NCI-H2227 (cell line): ENCODE measurements at regions not wholly inside any gene's neighbourhood (a gene's known extent, or its start where the extent isn't known, plus 50 kb on each side); places are given as distances from the start of the nearest gene placed in this dataset.

Experiments
- DNase-seq: peaks from one replicate; lab custom pipeline; 2025; ENCODE audit not compliant: unreplicated experiment; lab: John Stamatoyannopoulos, UW

GRCh38 chr17:12365805-12366204 lies 299.9 kb upstream of the MYOCD start:
- no peak for DNase-seq

DNA sequence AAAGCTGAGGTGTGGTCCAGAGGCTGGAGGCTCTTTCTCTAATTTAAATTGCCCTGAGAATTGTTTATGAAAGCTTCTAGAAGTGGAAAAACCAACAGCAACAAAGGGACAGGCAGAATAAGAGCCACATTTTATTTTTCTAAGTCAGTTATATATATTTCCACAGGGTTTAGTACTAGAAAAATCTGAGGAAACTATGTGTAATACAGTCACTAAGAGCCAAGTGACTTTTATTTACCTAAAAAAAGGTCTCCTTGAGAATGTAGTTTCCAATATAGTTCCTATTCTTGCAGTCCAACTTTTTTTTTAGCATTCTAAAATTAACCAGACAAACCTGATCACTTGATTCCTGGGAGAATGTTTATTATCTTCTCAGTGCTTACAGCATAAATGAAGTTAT lies 296.6 kb upstream of the MYOCD start:
- DNase-seq: no peak

- DNase-seq: no peak
Measured at GRCh38 chr17:12376276-12376675, 289.4 kb upstream of the MYOCD start.

GRCh38 chr17:12386225-12386624 lies 279.5 kb upstream of the MYOCD start:
- no peak for DNase-seq

- no peak for DNase-seq
Measured at GRCh38 chr17:12388226-12388625, 277.5 kb upstream of the MYOCD start.

GRCh38 chr17:12389421-12389820 lies 276.3 kb upstream of the MYOCD start:
- DNase-seq: no peak

DNA sequence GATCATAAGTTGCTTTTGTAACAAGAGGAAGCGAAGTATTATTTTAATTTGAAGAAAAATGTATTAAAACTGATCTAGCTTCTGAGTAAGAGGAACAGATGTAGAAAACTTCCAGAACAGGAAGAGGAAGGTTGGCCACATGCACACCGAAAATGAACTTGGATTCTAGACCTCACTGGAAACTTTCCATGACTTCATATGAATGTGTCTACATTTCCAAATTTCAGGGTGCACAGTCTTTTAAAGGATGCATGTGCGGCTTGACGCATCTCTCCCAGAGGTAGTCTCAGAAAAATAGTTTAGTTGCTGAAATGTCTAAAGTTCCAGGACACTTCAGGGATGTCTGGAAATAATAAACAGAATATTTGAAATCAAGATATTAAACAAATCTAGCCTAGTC lies 275.1 kb upstream of the MYOCD start:
- DNase-seq: no peak

- DNase-seq: no peak
Measured at GRCh38 chr17:12391468-12391867, 274.2 kb upstream of the MYOCD start.

DNA sequence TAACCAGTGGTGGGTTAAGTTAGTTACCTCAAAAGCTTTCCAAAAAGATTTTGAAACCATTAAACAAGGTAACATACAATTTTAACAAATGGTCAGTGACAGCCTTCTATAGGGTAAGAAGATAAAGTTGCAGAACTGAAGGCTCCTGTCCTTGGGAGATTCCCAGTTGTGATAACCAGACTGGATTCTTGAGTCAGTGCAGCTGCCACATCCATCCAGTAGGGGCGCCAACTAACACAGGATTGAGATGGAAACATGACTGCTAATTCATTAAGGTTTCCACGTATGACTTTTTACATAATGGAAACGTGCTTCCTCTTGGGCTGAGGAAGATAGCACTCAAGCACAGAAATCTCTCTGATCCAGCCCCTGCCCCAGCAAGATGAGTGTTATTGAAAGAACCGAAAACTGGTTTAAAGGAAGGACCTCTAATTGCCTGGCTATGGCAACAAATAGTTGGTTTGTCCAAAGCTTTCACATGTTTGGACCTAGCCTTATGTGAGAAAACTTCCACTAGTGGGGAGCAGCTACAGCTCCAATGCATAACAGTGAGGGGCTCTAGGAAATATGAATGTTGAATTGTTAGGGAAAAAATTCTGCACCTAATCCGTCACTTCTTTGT lies 269.8 kb upstream of the MYOCD start:
- no peak for DNase-seq

- DNase-seq: no peak
Measured at GRCh38 chr17:12398441-12399051, 267.1 kb upstream of the MYOCD start.

DNA sequence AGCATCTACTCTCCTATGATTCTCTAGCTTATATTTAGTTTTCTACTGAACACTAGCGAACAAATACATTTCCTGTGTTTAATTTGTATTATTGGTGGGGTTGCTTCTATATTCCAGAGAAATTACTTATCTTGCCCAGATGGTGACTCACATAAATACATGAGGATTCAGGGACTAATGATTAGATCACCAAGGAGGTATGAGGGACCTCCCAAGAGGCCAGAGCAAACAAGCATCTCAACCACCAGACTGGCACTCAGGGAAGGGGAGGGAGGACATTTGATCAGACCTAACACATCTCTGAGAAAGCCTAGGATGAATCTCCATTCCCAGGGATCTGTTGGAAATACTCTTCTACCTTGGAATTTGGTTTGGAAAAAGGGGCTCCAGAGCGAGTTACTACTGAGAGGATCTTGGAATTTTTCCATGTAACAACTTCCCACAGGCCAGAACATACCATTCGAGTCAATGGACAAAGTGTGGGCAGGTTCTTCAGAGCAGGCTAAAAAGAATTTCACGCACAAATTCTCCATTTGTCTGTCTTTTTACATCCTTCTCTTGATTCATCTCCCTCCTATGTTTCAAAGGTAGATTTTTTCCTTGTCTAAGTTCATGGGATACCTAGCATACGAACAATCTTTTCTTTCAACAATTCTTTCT lies 262.6 kb upstream of the MYOCD start:
- DNase-seq: no peak

DNA sequence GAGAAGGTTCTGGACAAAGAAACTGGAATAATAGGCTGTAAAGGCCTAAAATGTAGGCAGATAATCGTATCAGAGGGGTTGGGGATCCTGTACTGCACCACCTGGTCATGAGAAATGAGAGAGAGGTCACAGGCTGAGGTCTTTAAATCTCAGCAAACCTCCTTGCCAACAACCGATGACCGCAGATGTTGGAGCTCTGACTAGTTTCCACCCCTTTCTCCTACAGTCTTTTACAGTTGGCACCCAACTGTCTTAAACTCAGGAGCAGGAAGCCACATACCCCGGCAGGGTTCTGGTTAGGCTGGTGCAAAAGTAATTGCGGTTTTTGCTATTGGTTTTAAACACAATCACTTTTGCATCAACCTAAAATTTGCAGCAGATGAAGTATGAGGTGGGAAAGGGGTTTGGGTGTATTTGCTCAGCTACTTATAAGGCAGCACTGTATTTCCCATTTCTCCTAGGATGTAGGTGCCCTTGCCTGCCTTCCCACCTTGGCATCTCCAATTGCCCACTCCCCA lies 261.8 kb upstream of the MYOCD start:
- no peak for DNase-seq

DNA sequence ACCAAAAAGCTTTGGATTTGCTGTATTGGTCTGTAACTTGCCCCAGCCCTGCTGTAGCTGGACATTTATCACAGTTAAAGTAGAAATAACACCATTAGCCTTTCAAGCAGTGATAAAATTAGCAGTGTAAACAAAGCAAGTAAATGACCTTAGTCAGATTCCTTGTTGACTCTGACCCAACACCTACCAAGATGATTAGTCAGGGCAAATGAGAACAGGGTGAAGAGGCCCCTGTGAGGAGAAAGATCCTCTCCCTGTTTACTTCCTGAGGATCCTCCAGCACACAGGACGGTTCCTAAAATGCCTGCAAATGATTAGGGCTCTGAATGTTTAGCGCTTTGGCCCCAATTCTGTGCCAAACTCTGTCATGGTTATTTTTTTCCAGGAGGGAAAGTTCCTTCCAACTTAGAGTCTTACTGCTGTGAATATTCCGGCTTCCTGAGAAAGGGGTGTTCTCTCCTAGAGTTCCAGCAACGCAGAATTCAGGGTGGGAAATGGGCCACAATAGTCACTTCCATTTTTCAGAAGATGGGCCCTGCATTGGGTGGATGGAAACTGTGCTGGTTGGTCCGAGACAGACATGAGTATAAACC lies 259.0 kb upstream of the MYOCD start:
- no peak for DNase-seq

DNA sequence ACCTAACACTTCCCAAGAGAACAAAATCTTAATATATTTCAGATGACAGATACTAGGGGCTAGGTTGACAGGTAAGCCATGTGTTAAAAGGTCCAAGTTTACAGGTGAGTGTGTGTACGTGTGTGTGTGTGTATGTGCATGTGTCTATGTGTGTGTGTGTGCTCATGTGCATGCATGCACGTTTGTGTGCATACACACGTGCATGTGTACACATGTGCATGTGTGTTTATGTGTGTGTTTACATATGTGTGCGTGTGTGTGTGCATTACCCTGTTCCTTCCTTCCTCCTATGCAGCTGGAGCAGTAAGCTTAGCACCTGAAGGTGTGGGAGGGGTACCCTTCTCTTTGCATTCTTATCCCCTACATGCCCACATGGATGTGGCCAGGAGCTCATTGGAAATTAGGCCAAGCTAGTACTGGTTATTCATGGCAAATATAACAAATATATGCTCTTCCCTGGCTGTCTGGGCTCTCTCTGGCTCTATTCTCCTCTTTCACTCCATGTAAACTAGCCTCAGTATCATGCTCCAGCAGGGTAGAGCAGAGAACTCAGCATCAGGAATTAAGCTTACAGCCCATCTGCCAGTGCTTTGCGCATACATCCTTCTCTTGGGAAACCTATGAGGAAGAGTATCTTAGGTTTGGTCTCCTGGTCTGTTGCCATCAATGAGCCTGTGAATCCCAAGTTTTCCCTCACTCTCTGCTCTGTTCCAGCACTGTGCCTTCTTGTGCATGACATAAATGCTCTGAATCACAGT lies 258.0 kb upstream of the MYOCD start:
- DNase-seq: no peak

- no peak for DNase-seq
Measured at GRCh38 chr17:12409082-12409481, 256.6 kb upstream of the MYOCD start.

DNA sequence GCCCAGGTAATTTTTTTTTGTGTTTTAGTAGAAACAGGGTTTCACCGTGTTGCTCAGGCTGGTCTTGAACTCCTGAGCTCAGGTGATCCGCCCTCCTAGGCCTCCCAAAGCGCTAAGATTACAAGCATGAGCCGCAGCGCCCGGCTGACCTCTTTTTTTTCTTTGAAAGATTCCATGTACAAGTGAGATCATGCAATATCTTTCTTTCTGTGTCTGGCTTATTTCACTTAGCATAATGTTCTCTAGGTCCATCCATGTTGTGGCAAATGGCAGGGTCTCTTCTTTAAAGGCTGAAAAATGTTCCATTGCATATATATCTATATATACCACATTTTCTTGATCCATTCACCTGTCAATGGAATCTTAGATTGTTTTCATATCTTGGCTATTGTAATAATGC lies 255.0 kb upstream of the MYOCD start:
- DNase-seq: no peak

DNA sequence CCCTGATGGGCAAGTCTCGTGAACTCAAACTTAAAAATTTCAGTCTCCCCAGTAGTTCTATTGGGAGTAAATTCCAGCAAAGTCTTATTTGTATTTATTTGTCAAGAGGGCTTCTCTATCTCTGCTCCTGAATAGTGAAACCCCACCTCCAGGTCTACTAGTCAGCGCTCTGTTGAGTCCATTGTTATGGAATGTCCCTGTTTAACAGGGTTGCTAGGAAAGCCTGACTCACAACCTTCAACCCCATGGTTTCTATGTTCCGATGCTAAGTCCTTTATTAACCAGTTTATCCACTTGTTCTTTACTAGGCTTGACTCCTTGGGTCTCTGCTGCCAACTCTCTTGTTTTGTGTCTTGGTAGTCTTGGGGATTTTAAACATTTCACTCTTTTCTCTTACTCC lies 250.7 kb upstream of the MYOCD start:
- no peak for DNase-seq

GRCh38 chr17:12421077-12421476 lies 244.6 kb upstream of the MYOCD start:
- DNase-seq: no peak

- no peak for DNase-seq
Measured at GRCh38 chr17:12421646-12422306, 243.9 kb upstream of the MYOCD start.

DNA sequence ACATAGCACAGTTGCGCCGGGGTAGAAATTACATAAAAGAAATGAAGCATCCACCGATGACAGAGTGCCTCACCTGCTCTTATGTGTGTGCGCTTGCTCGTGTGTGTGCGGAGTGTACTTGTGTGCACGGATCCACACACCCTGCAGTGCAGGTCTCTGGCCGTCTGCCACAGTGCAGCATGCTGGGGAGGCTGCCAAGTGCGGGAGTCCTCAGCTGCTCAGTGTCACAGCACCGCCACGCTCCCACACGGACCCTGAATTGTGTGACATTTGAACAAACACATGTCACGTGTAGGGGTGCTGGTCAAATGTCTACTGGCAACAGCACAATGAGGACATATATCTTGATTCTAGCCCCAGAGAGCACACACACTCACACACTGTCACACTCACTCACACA lies 243.0 kb upstream of the MYOCD start:
- DNase-seq: no peak

GRCh38 chr17:12423337-12423736 lies 242.4 kb upstream of the MYOCD start:
- DNase-seq: no peak
